KMS-11 (cell line): ENCODE measurements at regions not wholly inside any gene's neighbourhood (a gene's known extent, or its start where the extent isn't known, plus 50 kb on each side); places are given as distances from the start of the nearest gene placed in this dataset.

Experiments used
- H2AFZ ChIP-seq: fragments of 200-600 bp; sonication (generic); 2 replicates; pipeline ENCODE4 v1.6.1; 2016; ENCODE audit warnings: antibody characterized with exemption, mixed run types, low read depth
- H3K27ac ChIP-seq: fragments of 200-600 bp; sonication (generic); 2 replicates; pipeline ENCODE4 v1.6.1; 2016; ENCODE audit warnings: mild to moderate bottlenecking, mixed run types
- H3K27me3 ChIP-seq: fragments of 200-600 bp; sonication (generic); 2 replicates; pipeline ENCODE4 v1.6.1; 2017; ENCODE audit warnings: mild to moderate bottlenecking, low read depth, mixed run types, moderate library complexity; ENCODE audit not compliant: insufficient read depth
- H3K36me3 ChIP-seq: fragments of 200-600 bp; sonication (generic); 2 replicates; pipeline ENCODE4 v1.6.1; 2017; ENCODE audit warnings: mild to moderate bottlenecking, mixed run types; ENCODE audit not compliant: insufficient read depth
- H3K4me1 ChIP-seq: fragments of 200-600 bp; sonication (generic); 2 replicates; pipeline ENCODE4 v1.6.1; 2016; ENCODE audit warnings: mild to moderate bottlenecking, low read depth, mixed run types; ENCODE audit not compliant: poor library complexity, severe bottlenecking
- H3K4me2 ChIP-seq: fragments of 200-600 bp; sonication (generic); 2 replicates; pipeline ENCODE4 v1.7.0; 2016; ENCODE audit warnings: mild to moderate bottlenecking, mixed run types
- H3K4me3 ChIP-seq: fragments of 200-600 bp; sonication (generic); IDR thresholded peaks from 2 replicates; pipeline ENCODE4 v1.6.1; 2017; ENCODE audit warnings: low read depth, low read length, mixed read lengths; ENCODE audit not compliant: insufficient read depth
- H3K79me2 ChIP-seq: fragments of 200-600 bp; sonication (generic); 2 replicates; pipeline ENCODE4 v1.6.1; 2016; ENCODE audit warnings: low read depth, mixed run types; ENCODE audit not compliant: insufficient read depth
- H3K9ac ChIP-seq: fragments of 200-600 bp; sonication (generic); 2 replicates; pipeline ENCODE4 v1.6.1; 2016; ENCODE audit warnings: mild to moderate bottlenecking, mixed run types
- H4K20me1 ChIP-seq: fragments of 200-600 bp; sonication (generic); 2 replicates; pipeline ENCODE4 v1.6.1; 2016; ENCODE audit warnings: mild to moderate bottlenecking, mixed run types; ENCODE audit not compliant: insufficient read depth
- TF ChIP-seq, protein P1 (sequence below): fragments of 200-600 bp; sonication (generic); conservative IDR thresholded peaks from 2 replicates; pipeline ENCODE4 v1.6.1; 2017; ENCODE audit warnings: low read depth, mild to moderate bottlenecking, antibody characterized with exemption, low read length, moderate library complexity, mixed read lengths

DNA sequence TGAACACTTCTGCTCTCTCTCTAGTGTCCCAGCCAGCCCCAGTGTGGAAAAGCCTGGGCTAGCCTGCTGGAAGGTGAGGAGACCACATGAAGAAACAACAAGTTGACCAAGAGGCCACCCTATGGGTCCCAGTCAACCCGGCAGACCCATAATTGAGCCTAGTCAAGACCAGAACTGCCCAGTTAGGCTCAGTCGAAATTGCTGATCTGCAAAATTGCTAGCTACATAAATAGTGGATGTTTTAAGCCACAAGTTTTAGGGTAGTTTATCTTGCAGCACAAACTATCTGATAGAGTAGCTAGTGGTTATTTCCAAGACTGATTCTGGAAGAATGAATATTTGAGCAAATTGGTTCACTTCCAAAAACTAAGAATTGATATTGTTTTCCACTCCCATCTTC, 82.3 kb upstream of the CCDC112 start:
- Histone ChIP-seq H3K27ac (peak overlapping the region; percentile 68; the same call in 1 of the 2 replicates), H3K9ac (no peak overlapping the region; the same call in 1 of the 2 replicates), H3K79me2 (no peaks in the 10 kb centered on the region), H3K4me1 (peaks cover 73% of the 10 kb centered on the region), H3K27me3 (no peaks in the 10 kb centered on the region), H4K20me1 (no peaks in the 10 kb centered on the region), H2AFZ (no peak overlapping the region), H3K36me3 (no peaks in the 10 kb centered on the region), H3K4me3 (no peak overlapping the region), H3K4me2 (peak overlapping the region; percentile 86)
- TF ChIP-seq, protein P1, sequence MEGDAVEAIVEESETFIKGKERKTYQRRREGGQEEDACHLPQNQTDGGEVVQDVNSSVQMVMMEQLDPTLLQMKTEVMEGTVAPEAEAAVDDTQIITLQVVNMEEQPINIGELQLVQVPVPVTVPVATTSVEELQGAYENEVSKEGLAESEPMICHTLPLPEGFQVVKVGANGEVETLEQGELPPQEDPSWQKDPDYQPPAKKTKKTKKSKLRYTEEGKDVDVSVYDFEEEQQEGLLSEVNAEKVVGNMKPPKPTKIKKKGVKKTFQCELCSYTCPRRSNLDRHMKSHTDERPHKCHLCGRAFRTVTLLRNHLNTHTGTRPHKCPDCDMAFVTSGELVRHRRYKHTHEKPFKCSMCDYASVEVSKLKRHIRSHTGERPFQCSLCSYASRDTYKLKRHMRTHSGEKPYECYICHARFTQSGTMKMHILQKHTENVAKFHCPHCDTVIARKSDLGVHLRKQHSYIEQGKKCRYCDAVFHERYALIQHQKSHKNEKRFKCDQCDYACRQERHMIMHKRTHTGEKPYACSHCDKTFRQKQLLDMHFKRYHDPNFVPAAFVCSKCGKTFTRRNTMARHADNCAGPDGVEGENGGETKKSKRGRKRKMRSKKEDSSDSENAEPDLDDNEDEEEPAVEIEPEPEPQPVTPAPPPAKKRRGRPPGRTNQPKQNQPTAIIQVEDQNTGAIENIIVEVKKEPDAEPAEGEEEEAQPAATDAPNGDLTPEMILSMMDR = no peak

DNA sequence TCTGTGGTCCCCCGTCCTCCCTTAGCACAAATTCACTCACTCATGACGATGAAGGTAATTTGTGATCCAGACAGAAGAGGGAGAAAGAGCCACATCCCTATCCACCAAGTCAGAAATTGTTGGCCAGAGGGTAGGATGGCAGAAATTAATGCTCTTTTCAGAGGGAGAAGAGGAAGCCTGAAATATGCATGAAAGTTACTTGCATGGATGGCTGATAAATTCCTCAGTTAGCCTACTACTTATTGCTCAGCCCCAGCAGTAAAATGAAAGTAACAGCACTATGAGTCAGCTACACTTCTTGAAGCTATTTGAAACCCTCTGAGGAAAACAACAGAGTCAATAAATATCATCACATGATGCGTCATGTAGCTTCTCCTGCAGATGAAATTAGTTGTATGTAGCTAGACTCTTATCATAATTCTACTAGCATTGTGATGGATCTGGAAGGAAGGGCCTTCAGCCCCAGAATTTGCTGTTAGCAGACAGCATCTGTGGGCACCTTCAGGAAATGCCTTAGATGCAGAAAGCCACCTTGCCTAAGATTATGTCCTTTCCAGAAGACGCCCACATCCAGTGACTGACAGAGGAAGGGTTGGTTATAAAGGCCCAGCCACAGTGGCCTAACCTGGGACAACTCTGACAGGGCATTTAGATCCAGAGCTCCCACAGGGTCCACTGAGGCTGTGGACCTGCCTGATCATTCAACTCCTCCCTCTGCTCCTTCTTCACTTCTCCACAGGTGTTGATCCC, 81.2 kb upstream of the CCDC112 start:
- Histone ChIP-seq H3K4me1 (peaks cover 80% of the 10 kb centered on the region), H3K27me3 (no peaks in the 10 kb centered on the region), H3K4me3 (no peak overlapping the region), H3K4me2 (peak overlapping the region; percentile 86), H4K20me1 (no peaks in the 10 kb centered on the region), H3K27ac (peak overlapping the region; percentile 68), H3K9ac (peak overlapping the region; percentile 38; the same call in 1 of the 2 replicates), H3K79me2 (no peaks in the 10 kb centered on the region), H3K36me3 (no peaks in the 10 kb centered on the region), H2AFZ (peak overlapping the region; percentile 77)
- TF ChIP-seq, protein P1 = no peak

DNA sequence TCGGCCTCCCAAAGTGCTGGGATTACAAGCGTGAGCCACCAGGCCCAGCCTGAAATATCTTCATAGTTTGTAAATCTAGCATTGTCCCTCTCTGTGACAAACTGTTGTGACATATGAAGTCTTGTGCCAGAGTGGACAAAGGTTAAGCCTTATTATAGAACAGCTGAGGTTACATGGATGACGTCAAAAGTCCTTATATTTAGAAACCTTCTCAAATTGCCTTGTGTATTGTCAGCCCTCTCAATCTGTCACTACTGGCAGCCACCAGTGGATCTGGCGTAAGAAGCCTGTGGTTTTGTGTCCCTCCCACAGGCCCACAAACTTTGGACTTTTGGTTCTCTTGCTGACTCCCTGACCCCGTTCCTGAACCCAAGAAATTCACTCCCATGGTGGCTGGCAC, 79.4 kb upstream of the CCDC112 start:
- Histone ChIP-seq H3K4me1 (peaks cover 81% of the 10 kb centered on the region), H3K4me2 (peak overlapping the region; percentile 60), H3K36me3 (no peaks in the 10 kb centered on the region), H3K27ac (peak overlapping the region; percentile 31; the same call in 1 of the 2 replicates), H3K4me3 (no peak overlapping the region), H3K79me2 (no peaks in the 10 kb centered on the region), H3K9ac (no peak overlapping the region), H4K20me1 (no peaks in the 10 kb centered on the region), H3K27me3 (no peaks in the 10 kb centered on the region), H2AFZ (peak overlapping the region; percentile 17; the same call in 1 of the 2 replicates)
- TF ChIP-seq, protein P1 = no peak

DNA sequence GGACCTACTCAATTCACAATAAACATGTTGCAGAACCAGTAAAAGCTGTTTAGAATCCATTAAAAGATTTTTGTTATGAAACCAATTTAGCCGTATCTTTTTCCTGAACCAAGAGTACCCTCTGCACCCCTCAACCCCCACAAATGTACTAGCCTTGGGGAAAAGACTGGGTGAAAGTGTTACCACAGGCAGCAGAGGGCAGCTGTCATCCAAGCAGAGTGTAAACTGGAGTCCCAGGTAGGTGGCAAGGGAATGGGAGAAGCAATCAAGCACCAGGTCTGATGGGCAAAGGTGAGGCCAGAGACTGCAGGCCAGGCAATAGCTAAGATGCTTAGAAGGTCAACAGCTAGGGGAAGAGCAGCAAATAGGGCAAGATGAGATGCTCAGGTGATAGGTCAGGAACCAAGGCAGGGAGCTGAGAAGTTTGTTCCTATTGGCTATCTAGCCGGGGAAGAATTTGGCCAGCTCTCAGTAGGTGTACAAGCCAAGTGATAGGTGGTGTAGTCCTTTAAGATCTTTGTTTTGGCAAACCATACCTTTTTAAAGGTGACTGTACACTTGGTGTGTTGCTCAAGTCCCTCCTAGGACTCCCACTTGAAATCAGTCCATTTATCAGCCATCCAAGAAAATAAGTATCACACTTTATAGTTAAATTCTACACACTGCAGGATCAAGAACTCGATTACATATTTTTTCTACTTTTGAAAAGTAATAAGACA, 77.8 kb upstream of the CCDC112 start:
- no peaks in the 10 kb centered on the region for H3K79me2 ChIP-seq
- no peaks in the 10 kb centered on the region for H4K20me1 ChIP-seq
- H3K4me2 ChIP-seq = no peak overlapping the region
- peaks cover 64% of the 10 kb centered on the region for H3K4me1 ChIP-seq
- TF ChIP-seq, protein P1 = no peak
- no peaks in the 10 kb centered on the region for H3K27me3 ChIP-seq
- no peak overlapping the region for H3K27ac ChIP-seq
- no peak overlapping the region for H3K9ac ChIP-seq
- no peak overlapping the region for H2AFZ ChIP-seq
- H3K36me3 ChIP-seq = no peaks in the 10 kb centered on the region
- no peak overlapping the region for H3K4me3 ChIP-seq
